NCI-H510A (cell line): ENCODE measurements at regions not wholly inside any gene's neighbourhood (a gene's known extent, or its start where the extent isn't known, plus 50 kb on each side); places are given as distances from the start of the nearest gene placed in this dataset.
"Not testable (repeated sequence)": the region's sequence is repeated elsewhere in the genome, so short reads cannot be mapped to it uniquely, and the experiment has no call there.

ENCODE experiments used
- DNase-seq: peaks from one replicate; lab custom pipeline; 2025; lab: John Stamatoyannopoulos, UW

- no peak for DNase-seq
Measured at GRCh38 chr6:76776876-76777275, 686.4 kb downstream of the HTR1B start.

- no peak for DNase-seq
Measured at GRCh38 chr6:76774781-76775384, 688.4 kb downstream of the HTR1B start.

DNA sequence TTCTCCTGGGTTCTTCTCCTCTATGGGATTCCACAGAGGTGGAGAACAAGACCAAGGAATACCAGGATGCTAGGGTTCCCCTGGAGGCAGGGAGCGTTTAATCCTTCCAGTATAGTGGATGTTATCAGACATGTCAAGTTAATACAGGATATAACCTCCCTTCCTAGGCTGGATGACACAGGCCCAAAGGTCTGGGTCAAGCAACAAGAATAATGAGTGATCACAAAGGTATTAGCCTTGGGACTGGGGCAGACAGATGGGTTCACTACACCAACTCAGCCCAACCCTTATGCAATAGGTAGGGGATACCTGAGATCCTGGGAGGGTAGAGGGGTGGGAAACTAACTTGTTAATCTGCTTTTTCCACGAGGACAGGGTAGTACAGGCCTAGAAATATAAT lies 690.3 kb downstream of the HTR1B start:
- no peak for DNase-seq

- no peak for DNase-seq
Measured at GRCh38 chr6:76771059-76771634, 692.1 kb downstream of the HTR1B start.

DNA sequence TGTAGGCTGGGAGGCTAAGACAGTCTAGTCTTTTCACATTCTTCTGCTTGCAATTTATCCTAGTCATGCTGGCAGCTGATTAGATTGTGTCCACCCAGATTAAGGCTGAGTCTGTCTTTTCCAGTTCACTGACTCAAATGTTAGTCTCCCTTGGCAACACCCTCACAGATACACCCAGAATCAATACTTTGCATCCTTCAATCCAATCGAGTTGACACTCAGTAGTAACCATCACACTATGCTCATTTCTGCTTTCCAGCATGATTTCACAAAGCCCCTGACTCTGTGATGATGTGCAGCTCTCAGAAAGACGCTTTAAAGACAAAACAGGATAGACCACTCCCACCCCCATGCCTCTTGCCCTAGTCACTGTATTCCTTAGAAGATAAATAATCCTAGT lies 693.0 kb downstream of the HTR1B start:
- DNase-seq: no peak

GRCh38 chr6:76768556-76768955 lies 694.7 kb downstream of the HTR1B start:
- DNase-seq: no peak

GRCh38 chr6:76764057-76764456 lies 691.6 kb upstream of the IMPG1 start:
- no peak for DNase-seq

DNA sequence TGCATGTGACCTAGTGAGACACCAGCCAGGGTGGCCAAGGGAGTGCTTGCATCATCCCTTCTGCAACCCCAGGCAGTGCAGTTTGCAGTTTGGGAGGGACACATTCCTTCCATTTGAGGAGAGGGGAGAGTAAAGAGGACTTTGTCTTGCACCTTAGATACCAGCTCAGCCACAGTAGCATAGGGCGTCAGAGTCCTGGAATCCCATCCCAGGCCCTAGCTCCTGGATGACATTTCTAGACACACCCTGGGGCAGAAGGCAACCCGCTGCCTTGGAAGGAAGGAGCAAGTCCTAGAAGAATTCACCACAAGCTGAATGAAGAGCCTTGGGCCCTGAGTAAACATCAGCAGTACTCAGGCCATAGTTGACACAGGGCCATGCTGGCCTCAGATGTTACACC lies 680.4 kb upstream of the IMPG1 start:
- no peak for DNase-seq

DNA sequence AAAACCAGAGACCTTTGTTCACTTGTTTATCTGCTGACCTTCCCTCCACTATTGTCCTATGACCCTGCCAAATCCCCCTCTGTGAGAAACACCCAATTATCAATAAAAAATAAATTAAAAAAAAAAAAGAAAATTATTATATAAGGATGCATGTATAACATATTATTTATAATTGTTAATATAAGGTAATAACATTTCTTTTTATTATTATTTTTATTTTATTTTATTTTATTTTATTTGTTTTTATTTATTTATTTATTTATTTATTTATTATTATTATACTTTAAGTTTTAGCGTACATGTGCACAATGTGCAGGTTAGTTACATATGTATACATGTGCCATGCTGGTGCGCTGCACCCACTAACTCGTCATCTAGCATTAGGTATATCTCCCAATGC lies 672.9 kb upstream of the IMPG1 start:
- not testable (repeated sequence) for DNase-seq

DNA sequence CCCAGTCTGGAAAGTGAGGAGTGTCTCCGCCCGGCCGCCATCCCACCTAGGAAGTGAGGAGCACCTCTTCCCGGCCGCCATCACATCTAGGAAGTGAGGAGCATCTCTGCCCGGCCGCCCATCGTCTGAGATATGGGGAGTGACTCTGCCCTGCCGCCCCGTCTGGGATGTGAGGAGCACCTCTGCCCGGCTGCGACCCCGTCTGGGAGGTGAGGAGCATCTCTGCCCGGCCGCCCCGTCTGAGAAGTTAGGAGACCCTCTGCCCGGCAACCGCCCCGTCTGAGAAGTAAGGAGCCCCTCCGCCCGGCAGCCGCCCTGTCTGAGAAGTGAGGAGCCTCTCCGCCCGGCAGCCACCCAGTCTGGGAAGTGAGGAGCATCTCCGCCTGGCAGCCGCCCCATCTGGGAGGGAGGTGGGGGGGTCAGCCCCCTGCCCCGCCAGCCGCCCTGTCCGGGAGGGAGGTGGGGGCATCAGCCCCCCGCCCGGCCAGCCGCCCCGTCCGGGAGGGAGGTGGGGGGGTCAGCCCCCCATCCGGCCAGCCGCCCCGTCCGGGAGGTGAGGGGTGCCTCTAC lies 671.8 kb upstream of the IMPG1 start:
- not testable (repeated sequence) for DNase-seq

- DNase-seq: no peak
Measured at GRCh38 chr6:76742919-76743318, 670.5 kb upstream of the IMPG1 start.

- no peak for DNase-seq
Measured at GRCh38 chr6:76719449-76719848, 647.0 kb upstream of the IMPG1 start.

GRCh38 chr6:76708641-76709331 lies 636.3 kb upstream of the IMPG1 start:
- DNase-seq: no peak

GRCh38 chr6:76707630-76708029 lies 635.2 kb upstream of the IMPG1 start:
- no peak for DNase-seq

GRCh38 chr6:76706631-76707030 lies 634.2 kb upstream of the IMPG1 start:
- DNase-seq: no peak

DNA sequence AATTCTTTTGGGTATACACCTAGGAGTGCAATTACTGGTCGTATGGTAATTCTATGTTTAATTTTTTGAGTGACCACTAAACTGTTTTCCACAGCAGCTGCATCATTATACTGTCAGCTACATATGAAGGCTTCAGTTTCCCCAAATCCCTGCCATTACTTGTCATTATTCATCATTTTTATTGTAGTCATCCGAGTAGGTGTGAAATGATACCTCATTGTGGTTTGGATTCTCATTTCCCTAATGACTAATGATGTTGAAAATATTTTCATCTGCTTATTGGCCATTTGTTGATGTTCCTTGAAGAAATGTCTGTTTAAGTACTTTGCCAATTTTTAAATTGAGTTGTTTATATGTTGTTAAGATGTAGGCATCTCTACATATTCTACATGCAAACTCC lies 633.6 kb upstream of the IMPG1 start:
- no peak for DNase-seq

- DNase-seq: no peak
Measured at GRCh38 chr6:76703786-76704185, 631.3 kb upstream of the IMPG1 start.

- no peak for DNase-seq
Measured at GRCh38 chr6:76703285-76703684, 630.8 kb upstream of the IMPG1 start.

- no peak for DNase-seq
Measured at GRCh38 chr6:76702187-76702586, 629.7 kb upstream of the IMPG1 start.

- DNase-seq: no peak
Measured at GRCh38 chr6:76701610-76702009, 629.1 kb upstream of the IMPG1 start.

GRCh38 chr6:76697585-76697984 lies 625.1 kb upstream of the IMPG1 start:
- no peak for DNase-seq

GRCh38 chr6:76694795-76695194 lies 622.3 kb upstream of the IMPG1 start:
- DNase-seq: no peak

GRCh38 chr6:76684875-76685274 lies 612.4 kb upstream of the IMPG1 start:
- no peak for DNase-seq
